ENCODE measurements at regions not wholly inside any gene's neighbourhood (a gene's known extent, or its start where the extent isn't known, plus 50 kb on each side); places are given as distances from the start of the nearest gene placed in this dataset.
"Not testable (repeated sequence)": the region's sequence is repeated elsewhere in the genome, so short reads cannot be mapped to it uniquely, and the experiment has no call there.

- DNase-seq (ENCODE audit: low read depth in 4 of 4, low spot score in 2 of 4), result no peak
These were observed 164.0 kb upstream of the HEY2 start for GRCh38 chr6:125585470-125585869.

- no peak for DNase-seq (ENCODE audit: low read depth in 4 of 4, low spot score in 2 of 4)
These were observed 163.4 kb upstream of the HEY2 start for GRCh38 chr6:125586074-125586473.

- DNase-seq (ENCODE audit: low read depth in 4 of 4, low spot score in 2 of 4), result no peak
These were observed 162.8 kb upstream of the HEY2 start for GRCh38 chr6:125586605-125587004.

- no peak for DNase-seq (ENCODE audit: low read depth in 4 of 4, low spot score in 2 of 4)
These were observed 161.5 kb upstream of the HEY2 start for GRCh38 chr6:125587666-125588632.

- DNase-seq (ENCODE audit: low read depth in 4 of 4, low spot score in 2 of 4), result not testable (repeated sequence)
These were observed 157.6 kb upstream of the HEY2 start for GRCh38 chr6:125591796-125592195.

GRCh38 chr6:125593746-125594145 lies 155.7 kb upstream of the HEY2 start:
- DNase-seq (ENCODE audit: low read depth in 4 of 4, low spot score in 2 of 4), result no peak

GRCh38 chr6:125596020-125596419 lies 153.4 kb upstream of the HEY2 start:
- DNase-seq (ENCODE audit: low read depth in 4 of 4, low spot score in 2 of 4), result no peak

- peak in 2 of 4 donors; percentile 34 to 37 for DNase-seq (ENCODE audit: low read depth in 4 of 4, low spot score in 2 of 4)
These were observed 151.8 kb upstream of the HEY2 start for GRCh38 chr6:125597411-125598253.

GRCh38 chr6:125598422-125598821 lies 151.0 kb upstream of the HEY2 start:
- no peak for DNase-seq (ENCODE audit: low read depth in 4 of 4, low spot score in 2 of 4)

- DNase-seq (ENCODE audit: low read depth in 4 of 4, low spot score in 2 of 4), result no peak
These were observed 145.2 kb upstream of the HEY2 start for GRCh38 chr6:125604257-125604656.

GRCh38 chr6:125611573-125612344 lies 137.7 kb upstream of the HEY2 start:
- peak in 2 of 4 donors; percentile 51 to 52 for DNase-seq (ENCODE audit: low read depth in 4 of 4, low spot score in 2 of 4)

- no peak for DNase-seq (ENCODE audit: low read depth in 4 of 4, low spot score in 2 of 4)
These were observed 137.0 kb upstream of the HEY2 start for GRCh38 chr6:125612345-125612846.

GRCh38 chr6:125618629-125619028 lies 130.8 kb upstream of the HEY2 start:
- no peak for DNase-seq (ENCODE audit: low read depth in 4 of 4, low spot score in 2 of 4)

- no peak for DNase-seq (ENCODE audit: low read depth in 4 of 4, low spot score in 2 of 4)
These were observed 126.3 kb upstream of the HEY2 start for GRCh38 chr6:125623085-125623484.

- DNase-seq (ENCODE audit: low read depth in 4 of 4, low spot score in 2 of 4), result no peak
These were observed 118.3 kb upstream of the HEY2 start for GRCh38 chr6:125631165-125631564.

- DNase-seq (ENCODE audit: low read depth in 4 of 4, low spot score in 2 of 4), result not testable (repeated sequence)
These were observed 113.4 kb upstream of the HEY2 start for GRCh38 chr6:125636011-125636410.

GRCh38 chr6:125636671-125637070 lies 112.8 kb upstream of the HEY2 start:
- DNase-seq (ENCODE audit: low read depth in 4 of 4, low spot score in 2 of 4), result no peak

GRCh38 chr6:125637207-125637606 lies 112.2 kb upstream of the HEY2 start:
- no peak for DNase-seq (ENCODE audit: low read depth in 4 of 4, low spot score in 2 of 4)

GRCh38 chr6:125639466-125640020 lies 109.9 kb upstream of the HEY2 start:
- no peak for DNase-seq (ENCODE audit: low read depth in 4 of 4, low spot score in 2 of 4)
